GM23248 (cell line): ENCODE measurements at regions not wholly inside any gene's neighbourhood (a gene's known extent, or its start where the extent isn't known, plus 50 kb on each side); places are given as distances from the start of the nearest gene placed in this dataset.

Experiments used
- DNase-seq: peaks from one replicate; pipeline ENCODE4 v3.0.0-alpha.2; 2015
- H2AFZ ChIP-seq: fragments of 200-600 bp; sonication (generic); 2 replicates; pipeline ENCODE4 v1.6.1; 2016; ENCODE audit warnings: antibody characterized with exemption
- H3F3A ChIP-seq: fragments of 200-600 bp; sonication (generic); 2 replicates; pipeline ENCODE4 v1.6.1; 2016; ENCODE audit warnings: mild to moderate bottlenecking, antibody characterized with exemption, mixed run types; ENCODE audit not compliant: insufficient read depth
- H3K27ac ChIP-seq: fragments of 200-600 bp; sonication (generic); 2 replicates; pipeline ENCODE4 v1.5.1; 2016; ENCODE audit warnings: mild to moderate bottlenecking
- H3K27me3 ChIP-seq: fragments of 200-600 bp; sonication (generic); replicated peaks from 2 replicates; pipeline ENCODE4 v1.6.1; 2016; ENCODE audit warnings: mild to moderate bottlenecking; ENCODE audit not compliant: insufficient read depth
- H3K36me3 ChIP-seq: fragments of 200-600 bp; sonication (generic); 2 replicates; pipeline ENCODE4 v1.6.1; 2016; ENCODE audit warnings: low read depth, mild to moderate bottlenecking
- H3K4me1 ChIP-seq: fragments of 200-600 bp; sonication (generic); 2 replicates; pipeline ENCODE4 v1.6.1; 2016; ENCODE audit warnings: mild to moderate bottlenecking; ENCODE audit not compliant: insufficient read depth
- H3K4me2 ChIP-seq: fragments of 200-600 bp; sonication (generic); one replicate; pipeline ENCODE4 v1.6.1; 2016; ENCODE audit warnings: mild to moderate bottlenecking; ENCODE audit not compliant: unreplicated experiment
- H3K4me3 ChIP-seq: fragments of 200-600 bp; sonication (generic); 2 replicates; pipeline ENCODE4 v1.5.1; 2016; ENCODE audit warnings: mild to moderate bottlenecking
- H3K79me2 ChIP-seq: fragments of 200-600 bp; sonication (generic); 2 replicates; pipeline ENCODE4 v1.6.1; 2016; ENCODE audit warnings: mild to moderate bottlenecking; ENCODE audit not compliant: insufficient read depth
- H3K9ac ChIP-seq: fragments of 200-600 bp; sonication (generic); 2 replicates; pipeline ENCODE4 v1.6.1; 2016; ENCODE audit warnings: mild to moderate bottlenecking
- H3K9me2 ChIP-seq: fragments of 200-600 bp; sonication (generic); 2 replicates; pipeline ENCODE4 v1.6.1; 2016; ENCODE audit warnings: mixed run types, mild to moderate bottlenecking, moderate library complexity; ENCODE audit not compliant: insufficient read depth
- H3K9me3 ChIP-seq: fragments of 200-600 bp; sonication (generic); one replicate; pipeline ENCODE4 v1.6.1; 2017; ENCODE audit warnings: low read depth
- H4K20me1 ChIP-seq: fragments of 200-600 bp; sonication (generic); 2 replicates; pipeline ENCODE4 v1.6.0; 2016; ENCODE audit not compliant: insufficient read depth
- EZH2 ChIP-seq: fragments of 200-600 bp; sonication (generic); IDR thresholded peaks from 2 replicates; pipeline ENCODE4 v1.6.1; 2018; ENCODE audit warnings: antibody characterized with exemption, mild to moderate bottlenecking; ENCODE audit not compliant: insufficient read depth, poor library complexity, severe bottlenecking
- EZH2phosphoT487 ChIP-seq: fragments of 200-600 bp; sonication (generic); IDR thresholded peaks from 2 replicates; pipeline ENCODE4 v1.6.1; 2018; ENCODE audit warnings: antibody characterized with exemption, moderate library complexity, mild to moderate bottlenecking, low read depth; ENCODE audit not compliant: insufficient read depth
- WGBS, 2 experiments: methylation state at CpG; one replicate each; pipeline ENCODE4 v1.1.6; 2015 to 2017; ENCODE audit warnings: low lambda C conversion rate in 2 of 2, low coverage in 1 of 2; ENCODE audit errors: missing lambda C conversion rate in 2 of 2; 5-methylcytosine and 5-hydroxymethylcytosine counted together
- in situ Hi-C: fragments of 300-500 bp; cut with MboI; formaldehyde crosslinking; loops from 2 replicates; pipeline ENCODE4 v1.15.0; 2020

DNA sequence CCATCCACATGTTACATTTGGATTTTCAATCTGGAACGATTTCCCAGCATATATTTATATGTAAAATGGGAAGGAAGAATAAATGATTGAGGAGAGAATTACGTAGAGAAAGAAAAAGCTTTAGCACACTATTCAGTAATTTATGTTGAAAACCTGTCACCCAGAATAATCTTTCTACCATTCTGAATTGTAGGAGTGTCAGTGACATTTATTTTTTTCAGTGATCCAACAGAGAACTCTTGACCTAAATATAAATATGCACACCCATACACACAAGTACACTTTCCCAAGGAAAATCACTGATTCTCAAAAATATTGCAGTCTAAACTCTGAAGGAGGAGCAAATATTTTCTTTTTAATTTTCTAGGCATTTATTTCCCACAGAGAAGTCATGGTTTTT lies 140.2 kb upstream of the LRP1B start:
- WGBS, 2 experiments, result 2 to 6% methylated on average over 2 of the region's 2 CpGs
- Histone ChIP-seq H3K4me2 (no peak overlapping the region), H3K4me3 (no peak overlapping the region), H4K20me1 (no peaks in the 10 kb centered on the region), H2AFZ (no peak overlapping the region), H3K36me3 (no peaks in the 10 kb centered on the region), H3K4me1 (no peaks in the 10 kb centered on the region), H3K27ac (no peak overlapping the region), H3K79me2 (no peaks in the 10 kb centered on the region), H3K9ac (no peak overlapping the region), H3F3A (no peaks in the 10 kb centered on the region), H3K9me3 (no peaks in the 10 kb centered on the region), H3K27me3 (no peaks in the 10 kb centered on the region), H3K9me2 (no peaks in the 10 kb centered on the region)
- no peak for DNase-seq
- in situ Hi-C loops, result no loop called here
- no peak for TF ChIP-seq EZH2
- TF ChIP-seq EZH2phosphoT487, result no peak

DNA sequence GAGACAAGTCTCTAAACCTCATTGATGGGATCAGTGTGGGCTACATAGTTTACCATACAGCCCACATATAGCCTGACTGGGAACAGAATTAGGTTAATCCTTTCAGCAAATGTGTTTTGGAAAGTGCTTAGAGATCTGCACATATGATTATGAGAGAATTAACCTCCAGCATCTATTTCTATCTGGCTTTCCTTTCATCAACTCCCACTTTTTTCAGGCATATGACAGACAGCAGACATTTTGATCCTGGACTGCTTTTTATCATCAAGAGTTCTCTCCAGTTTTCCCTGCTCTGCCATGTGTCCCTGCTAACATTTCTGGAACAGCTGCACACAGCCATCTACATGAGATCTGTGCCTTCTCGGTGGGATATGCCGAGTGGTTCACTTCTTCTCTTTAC lies 139.5 kb upstream of the LRP1B start:
- no peaks in the 10 kb centered on the region for H3K9me2 ChIP-seq
- H3K9ac ChIP-seq, result no peak overlapping the region
- H3K79me2 ChIP-seq, result no peaks in the 10 kb centered on the region
- H4K20me1 ChIP-seq, result no peaks in the 10 kb centered on the region
- no peak overlapping the region for H3K4me3 ChIP-seq
- no peak overlapping the region for H3K27ac ChIP-seq
- H3K27me3 ChIP-seq, result no peaks in the 10 kb centered on the region
- H2AFZ ChIP-seq, result no peak overlapping the region
- H3K4me2 ChIP-seq, result no peak overlapping the region
- TF ChIP-seq EZH2, result no peak
- no peak for TF ChIP-seq EZH2phosphoT487
- in situ Hi-C loops, result no loop called here
- no peaks in the 10 kb centered on the region for H3F3A ChIP-seq
- no peak for DNase-seq
- 3 to 5% methylated on average over 2 of the region's 2 CpGs for WGBS, 2 experiments
- no peaks in the 10 kb centered on the region for H3K9me3 ChIP-seq
- H3K4me1 ChIP-seq, result no peaks in the 10 kb centered on the region
- no peaks in the 10 kb centered on the region for H3K36me3 ChIP-seq

DNA sequence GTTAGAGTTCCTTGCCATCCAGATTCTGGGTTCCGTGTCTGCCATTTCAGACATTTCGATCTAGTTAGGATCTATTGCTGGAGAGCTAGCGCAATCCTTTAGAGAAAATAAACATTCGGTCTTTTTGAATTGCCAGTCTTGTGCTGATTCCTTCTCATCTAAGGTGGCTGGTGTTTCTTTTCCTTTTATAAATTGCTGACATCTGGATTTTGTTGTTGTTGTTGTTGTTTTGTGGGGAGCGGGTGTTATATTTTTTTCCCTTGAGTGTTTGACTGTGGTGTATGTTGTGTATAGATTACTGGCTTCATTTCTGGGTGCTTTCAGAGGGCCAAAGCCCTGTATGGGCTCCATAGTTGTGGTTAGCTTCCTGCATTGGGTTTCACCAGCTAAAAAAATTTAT lies 128.5 kb upstream of the LRP1B start:
- no peaks in the 10 kb centered on the region for H3F3A ChIP-seq

DNA sequence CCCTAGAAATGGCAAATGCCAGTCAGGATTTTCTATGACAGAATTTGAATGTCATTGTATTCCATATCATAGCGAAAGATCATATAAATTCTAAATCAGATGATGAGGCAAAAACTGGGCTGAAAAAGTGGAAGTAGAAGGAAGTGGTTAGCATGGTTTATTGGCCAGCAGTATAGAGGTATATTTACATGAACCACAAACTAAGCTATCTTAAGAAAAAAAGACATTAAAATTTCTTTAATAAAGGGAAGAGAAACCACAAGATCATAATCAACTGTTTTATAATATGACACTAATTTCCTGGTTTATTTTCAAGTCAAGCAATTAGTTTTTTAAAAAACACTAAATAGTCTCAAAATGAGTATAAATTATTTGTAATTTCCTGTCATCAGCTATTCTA lies 123.2 kb upstream of the LRP1B start:
- no peak overlapping the region for H2AFZ ChIP-seq
- in situ Hi-C loops, result no loop called here
- WGBS, 2 experiments, result 24 to 30% methylated on average over 1 of the region's 1 CpG
- no peak overlapping the region for H3K4me3 ChIP-seq
- TF ChIP-seq EZH2 (no peak), EZH2phosphoT487 (no peak)
- no peak overlapping the region for H3K4me2 ChIP-seq
- no peaks in the 10 kb centered on the region for H3K36me3 ChIP-seq
- no peaks in the 10 kb centered on the region for H3K27me3 ChIP-seq
- no peak overlapping the region for H3K27ac ChIP-seq
- H3K79me2 ChIP-seq, result no peaks in the 10 kb centered on the region
- no peaks in the 10 kb centered on the region for H4K20me1 ChIP-seq
- no peaks in the 10 kb centered on the region for H3K4me1 ChIP-seq
- H3K9ac ChIP-seq, result no peak overlapping the region
- DNase-seq, result no peak
- no peaks in the 10 kb centered on the region for H3K9me2 ChIP-seq
- H3K9me3 ChIP-seq, result no peaks in the 10 kb centered on the region
- no peaks in the 10 kb centered on the region for H3F3A ChIP-seq

More for the DNA sequence above, 128.5 kb upstream of the LRP1B start:
- WGBS, 2 experiments, result 63 to 75% methylated on average over 5 of the region's 5 CpGs
- Histone ChIP-seq H3K9me2 (no peaks in the 10 kb centered on the region), H3K79me2 (no peaks in the 10 kb centered on the region), H2AFZ (no peak overlapping the region), H4K20me1 (no peaks in the 10 kb centered on the region), H3K36me3 (no peaks in the 10 kb centered on the region), H3K4me2 (no peak overlapping the region), H3K9ac (no peak overlapping the region), H3K27ac (no peak overlapping the region), H3K4me3 (no peak overlapping the region), H3K9me3 (no peaks in the 10 kb centered on the region), H3K27me3 (no peaks in the 10 kb centered on the region), H3K4me1 (no peaks in the 10 kb centered on the region)
- no peak for TF ChIP-seq EZH2phosphoT487
- no peak for DNase-seq
- in situ Hi-C loops, result no loop called here

DNA sequence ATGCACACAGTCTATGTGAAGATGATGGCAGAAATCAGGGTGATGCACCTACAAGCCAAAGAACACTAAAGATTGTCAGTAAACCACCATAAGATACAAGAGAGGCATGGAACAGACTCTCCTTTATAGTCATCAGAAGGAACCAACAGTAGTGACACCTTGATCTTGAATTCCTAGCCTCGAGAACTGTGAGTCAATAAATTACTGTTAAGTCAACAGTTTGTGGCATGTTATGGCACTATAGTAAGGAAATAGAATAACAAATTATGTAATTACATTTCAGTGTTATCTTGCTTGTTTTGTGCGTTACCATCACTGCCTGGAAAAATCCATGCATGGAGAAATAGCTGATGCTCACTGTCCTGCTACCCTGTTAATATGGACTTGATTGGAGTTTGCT lies 110.2 kb upstream of the LRP1B start:
- Histone ChIP-seq H3K9ac (no peak overlapping the region), H3K27me3 (no peaks in the 10 kb centered on the region), H3K4me1 (no peaks in the 10 kb centered on the region), H2AFZ (no peak overlapping the region), H3K4me2 (no peak overlapping the region), H3K79me2 (no peaks in the 10 kb centered on the region), H3K36me3 (no peaks in the 10 kb centered on the region), H3K4me3 (no peak overlapping the region), H3F3A (no peaks in the 10 kb centered on the region), H3K27ac (no peak overlapping the region), H3K9me3 (no peaks in the 10 kb centered on the region), H3K9me2 (no peaks in the 10 kb centered on the region), H4K20me1 (no peaks in the 10 kb centered on the region)
- no peak for TF ChIP-seq EZH2phosphoT487
- no peak for TF ChIP-seq EZH2
- in situ Hi-C loops, result no loop called here
- 15 to 21% methylated on average over 2 of the region's 2 CpGs for WGBS, 2 experiments
- no peak for DNase-seq
